ENCODE measurements at regions not wholly inside any gene's neighbourhood (a gene's known extent, or its start where the extent isn't known, plus 50 kb on each side); places are given as distances from the start of the nearest gene placed in this dataset.

DNA sequence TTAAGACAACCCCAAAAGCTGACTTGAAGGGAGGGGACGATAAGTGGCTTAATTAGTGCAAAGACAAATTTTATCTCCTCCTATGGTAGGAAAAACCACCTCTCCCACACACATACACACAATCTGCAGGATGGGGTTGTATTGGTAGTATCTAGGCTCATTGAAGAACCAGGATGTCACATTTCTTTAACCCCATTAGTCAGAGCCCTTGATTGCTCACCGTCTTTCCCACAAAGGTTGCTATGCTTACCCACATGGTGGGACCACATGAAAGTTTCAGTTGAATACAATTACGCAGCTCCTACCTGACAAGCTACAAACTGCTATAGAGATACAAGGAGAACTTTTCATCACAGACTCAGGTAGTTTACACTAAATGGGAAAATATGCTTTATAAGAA, 765.0 kb upstream of the CELF4 start:
- H3K27me3 ChIP-seq = no peaks in the 10 kb centered on the region
- H3K4me1 ChIP-seq = no peaks in the 10 kb centered on the region
- H3K36me3 ChIP-seq = no peaks in the 10 kb centered on the region
- DNase-seq = no peak
- no peak overlapping the region for H3K27ac ChIP-seq
- no peak overlapping the region for H3K4me3 ChIP-seq
- no peak for TF ChIP-seq POLR2A (IDR thresholded peaks at IDR 0.05)
- H3K9me3 ChIP-seq = no peaks in the 10 kb centered on the region

GRCh38 chr18:38329145-38329544, 763.5 kb upstream of the CELF4 start:
- no peak for TF ChIP-seq POLR2A (IDR thresholded peaks at IDR 0.05)
- Histone ChIP-seq H3K9me3 (no peaks in the 10 kb centered on the region), H3K36me3 (no peaks in the 10 kb centered on the region), H3K4me1 (no peaks in the 10 kb centered on the region), H3K27me3 (no peaks in the 10 kb centered on the region), H3K4me3 (no peak overlapping the region), H3K27ac (no peak overlapping the region)
- no peak for DNase-seq

DNA sequence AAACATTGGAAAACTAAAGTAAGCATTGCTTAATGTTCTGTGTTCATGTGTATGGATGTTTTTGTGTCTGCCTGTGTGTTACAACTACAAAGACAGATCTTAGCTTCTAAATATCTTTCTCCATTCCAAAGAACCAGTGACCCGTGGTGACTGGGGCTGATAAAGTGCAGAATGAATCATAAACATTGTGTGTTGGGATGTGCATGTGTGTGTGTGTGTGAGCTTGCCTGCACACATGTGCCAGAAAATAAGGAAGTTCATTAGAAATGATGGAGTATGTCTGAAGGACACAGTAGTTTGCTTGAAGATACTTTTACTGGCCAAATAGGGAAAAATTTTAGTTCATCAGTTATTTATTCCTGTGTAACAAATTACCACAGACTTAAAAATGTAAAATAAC, 756.6 kb upstream of the CELF4 start:
- H3K36me3 ChIP-seq = no peaks in the 10 kb centered on the region
- no peak overlapping the region for H3K27ac ChIP-seq
- H3K4me1 ChIP-seq = no peaks in the 10 kb centered on the region
- DNase-seq = no peak
- TF ChIP-seq POLR2A (IDR thresholded peaks at IDR 0.05) (no peak), CTCF (IDR thresholded peaks at IDR 0.05) (no peak)
- no peaks in the 10 kb centered on the region for H3K9me3 ChIP-seq
- H3K4me3 ChIP-seq = no peak overlapping the region
- H3K27me3 ChIP-seq = no peaks in the 10 kb centered on the region

DNA sequence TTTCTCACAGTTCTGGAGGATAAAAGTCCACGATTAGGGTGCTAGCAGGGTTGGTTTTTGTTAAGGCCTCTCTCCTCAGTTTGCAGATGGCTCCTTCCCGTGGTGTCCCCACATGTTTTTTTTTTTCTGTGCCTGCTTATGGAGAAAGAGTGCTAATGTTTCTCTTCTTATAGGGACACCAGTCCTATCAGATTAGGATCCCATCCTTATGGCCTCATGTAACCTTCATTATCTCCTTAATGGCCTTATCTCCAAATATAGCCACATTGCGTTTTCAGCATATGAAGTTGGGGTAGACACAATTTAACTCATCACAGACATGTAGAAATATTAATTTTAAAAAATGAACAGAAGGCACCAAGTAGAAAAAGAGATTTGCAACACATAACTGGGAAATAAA, 755.7 kb upstream of the CELF4 start:
- no peaks in the 10 kb centered on the region for H3K27me3 ChIP-seq
- no peaks in the 10 kb centered on the region for H3K4me1 ChIP-seq
- no peak overlapping the region for H3K4me3 ChIP-seq
- H3K9me3 ChIP-seq = no peaks in the 10 kb centered on the region
- DNase-seq = no peak
- no peak overlapping the region for H3K27ac ChIP-seq
- no peaks in the 10 kb centered on the region for H3K36me3 ChIP-seq
- TF ChIP-seq POLR2A (IDR thresholded peaks at IDR 0.05) (no peak), CTCF (IDR thresholded peaks at IDR 0.05) (no peak)

DNA sequence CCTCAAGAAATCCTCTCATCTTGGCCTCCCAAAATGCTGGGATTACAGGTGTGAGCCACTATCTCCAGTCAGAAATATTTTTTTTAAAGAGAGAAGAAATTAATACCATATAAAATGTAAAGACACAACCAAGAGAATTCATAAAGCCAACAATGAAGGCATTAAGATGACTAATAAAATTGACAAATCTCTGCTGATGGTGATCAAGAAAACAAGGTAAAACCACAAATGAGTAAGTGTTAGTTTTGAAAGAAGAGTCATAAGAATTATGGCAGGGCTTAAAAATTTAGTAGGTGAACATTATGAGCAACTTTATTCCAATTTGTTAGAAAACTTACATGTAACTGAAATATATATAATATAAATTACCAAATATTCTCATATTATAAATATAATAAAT, 752.8 kb upstream of the CELF4 start:
- TF ChIP-seq CTCF (IDR thresholded peaks at IDR 0.05) (no peak), POLR2A (IDR thresholded peaks at IDR 0.05) (no peak)
- H3K27ac ChIP-seq = no peak overlapping the region

DNA sequence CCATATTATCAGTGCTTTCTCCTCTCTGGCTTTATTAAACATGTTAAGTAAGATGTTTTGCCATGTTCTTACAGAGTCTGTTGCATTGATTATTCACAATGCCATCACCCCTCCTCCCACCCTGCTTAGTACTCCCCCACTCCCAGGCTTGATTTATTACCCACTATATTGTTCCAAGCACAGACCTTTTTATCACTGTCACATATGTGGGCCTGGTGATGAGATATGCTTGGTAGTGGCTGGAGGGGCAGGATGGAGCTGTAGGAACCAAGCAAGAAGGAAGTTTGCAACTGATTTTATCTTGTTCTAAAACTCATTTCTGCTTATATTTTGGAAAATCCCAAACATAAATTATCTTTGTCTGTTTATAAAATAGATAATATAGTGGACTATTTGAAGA, 748.2 kb upstream of the CELF4 start:
- Histone ChIP-seq H3K36me3 (no peaks in the 10 kb centered on the region), H3K4me1 (no peaks in the 10 kb centered on the region), H3K4me3 (no peak overlapping the region), H3K27me3 (no peaks in the 10 kb centered on the region), H3K9me3 (no peaks in the 10 kb centered on the region), H3K27ac (no peak overlapping the region)
- no peak for DNase-seq
- TF ChIP-seq POLR2A (IDR thresholded peaks at IDR 0.05) = no peak
- no peak for TF ChIP-seq CTCF (IDR thresholded peaks at IDR 0.05)

More for the DNA sequence above, 752.8 kb upstream of the CELF4 start:
- H3K9me3 ChIP-seq = no peaks in the 10 kb centered on the region
- DNase-seq = no peak
- H3K36me3 ChIP-seq = no peaks in the 10 kb centered on the region
- no peaks in the 10 kb centered on the region for H3K27me3 ChIP-seq
- no peak overlapping the region for H3K4me3 ChIP-seq
- H3K4me1 ChIP-seq = no peaks in the 10 kb centered on the region

DNA sequence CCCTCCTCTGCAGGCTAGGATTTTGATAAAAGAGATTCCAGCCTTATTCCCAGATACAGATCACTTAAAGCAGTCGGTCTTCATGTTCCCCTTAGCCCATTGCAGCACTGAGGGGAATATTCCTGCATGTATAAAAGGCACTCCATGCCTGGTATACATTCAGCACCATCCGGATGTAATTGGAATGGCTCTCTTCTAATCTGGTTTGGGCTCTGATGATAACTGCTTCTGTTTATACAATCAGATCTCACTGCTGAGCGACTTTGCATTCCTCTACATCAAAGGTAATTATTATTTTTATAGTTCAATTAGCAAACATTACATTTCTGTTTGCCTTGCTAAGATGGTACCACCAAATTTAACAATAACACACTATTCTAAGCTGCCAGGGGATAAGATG, 746.9 kb upstream of the CELF4 start:
- Histone ChIP-seq H3K36me3 (no peaks in the 10 kb centered on the region), H3K27me3 (no peaks in the 10 kb centered on the region), H3K4me3 (no peak overlapping the region), H3K9me3 (no peaks in the 10 kb centered on the region), H3K4me1 (no peaks in the 10 kb centered on the region), H3K27ac (no peak overlapping the region)
- TF ChIP-seq POLR2A (IDR thresholded peaks at IDR 0.05) (no peak), CTCF (IDR thresholded peaks at IDR 0.05) (no peak)
- DNase-seq = no peak

Measured in Peyer's patch (tissue), 4 donors.